HL-60/S4 treated with phorbol 12-myristate 13-acetate at 8.2 ng/mL for 4 days and 3 days (cell line): ENCODE measurements at regions not wholly inside any gene's neighbourhood (a gene's known extent, or its start where the extent isn't known, plus 50 kb on each side); places are given as distances from the start of the nearest gene placed in this dataset.
"Not testable (repeated sequence)": the region's sequence is repeated elsewhere in the genome, so short reads cannot be mapped to it uniquely, and the experiment has no call there.

Experiments
- in situ Hi-C: fragments of 300-500 bp; cut with MboI; formaldehyde crosslinking; loops from 2 replicates; pipeline ENCODE4 v1.15.0; 2022; ENCODE audit warnings: low sequenced_read_pairs

- in situ Hi-C loops, result no loop called here
Measured at GRCh38 chr2:58334414-58334813, 93.3 kb upstream of the FANCL start.

GRCh38 chr2:58325296-58325895 is 84.3 kb upstream of the FANCL start:
- in situ Hi-C loops, result not testable (repeated sequence)

GRCh38 chr2:58319481-58319880 is 78.4 kb upstream of the FANCL start:
- in situ Hi-C loops, result no loop called here

- in situ Hi-C loops, result not testable (repeated sequence)
Measured at GRCh38 chr2:58318949-58319348, 77.8 kb upstream of the FANCL start.

GRCh38 chr2:58313926-58314325 is 72.8 kb upstream of the FANCL start:
- in situ Hi-C loops, result no loop called here

- in situ Hi-C loops, result no loop called here
Measured at GRCh38 chr2:58308435-58308834, 67.3 kb upstream of the FANCL start.

GRCh38 chr2:58304843-58305242 is 63.7 kb upstream of the FANCL start:
- in situ Hi-C loops, result no loop called here

GRCh38 chr2:58299123-58299522 is 58.0 kb upstream of the FANCL start:
- in situ Hi-C loops, result no loop called here

GRCh38 chr2:58293056-58293455 is 51.9 kb upstream of the FANCL start:
- in situ Hi-C loops, result no loop called here

GRCh38 chr2:58291726-58292438 is 50.8 kb upstream of the FANCL start:
- in situ Hi-C loops, result no loop called here
